ENCODE measurements at regions not wholly inside any gene's neighbourhood (a gene's known extent, or its start where the extent isn't known, plus 50 kb on each side); places are given as distances from the start of the nearest gene placed in this dataset.

DNA sequence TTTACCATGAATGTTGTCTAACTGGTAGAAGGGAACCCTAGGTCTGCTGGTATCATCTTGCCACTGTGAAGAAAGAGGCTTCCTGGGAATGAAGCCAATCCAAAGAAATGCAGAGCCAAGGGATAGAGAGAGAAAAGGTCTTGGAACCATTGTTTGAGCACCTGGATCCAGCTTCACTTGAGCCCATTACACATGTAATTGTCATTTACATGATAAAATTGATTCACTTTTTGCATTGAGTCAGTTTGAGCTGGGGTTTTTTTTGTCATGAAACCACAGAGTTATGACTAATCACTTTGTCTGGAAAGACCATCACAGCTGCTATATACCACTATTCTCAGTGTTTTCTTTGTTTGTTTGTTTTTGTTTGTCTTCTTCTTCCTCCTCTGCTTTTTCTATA lies 112.3 kb downstream of the CBLN4 start:
- TF ChIP-seq, protein P1, sequence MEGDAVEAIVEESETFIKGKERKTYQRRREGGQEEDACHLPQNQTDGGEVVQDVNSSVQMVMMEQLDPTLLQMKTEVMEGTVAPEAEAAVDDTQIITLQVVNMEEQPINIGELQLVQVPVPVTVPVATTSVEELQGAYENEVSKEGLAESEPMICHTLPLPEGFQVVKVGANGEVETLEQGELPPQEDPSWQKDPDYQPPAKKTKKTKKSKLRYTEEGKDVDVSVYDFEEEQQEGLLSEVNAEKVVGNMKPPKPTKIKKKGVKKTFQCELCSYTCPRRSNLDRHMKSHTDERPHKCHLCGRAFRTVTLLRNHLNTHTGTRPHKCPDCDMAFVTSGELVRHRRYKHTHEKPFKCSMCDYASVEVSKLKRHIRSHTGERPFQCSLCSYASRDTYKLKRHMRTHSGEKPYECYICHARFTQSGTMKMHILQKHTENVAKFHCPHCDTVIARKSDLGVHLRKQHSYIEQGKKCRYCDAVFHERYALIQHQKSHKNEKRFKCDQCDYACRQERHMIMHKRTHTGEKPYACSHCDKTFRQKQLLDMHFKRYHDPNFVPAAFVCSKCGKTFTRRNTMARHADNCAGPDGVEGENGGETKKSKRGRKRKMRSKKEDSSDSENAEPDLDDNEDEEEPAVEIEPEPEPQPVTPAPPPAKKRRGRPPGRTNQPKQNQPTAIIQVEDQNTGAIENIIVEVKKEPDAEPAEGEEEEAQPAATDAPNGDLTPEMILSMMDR (IDR thresholded peaks at IDR 0.05) = no peak
- no peak for TF ChIP-seq POLR2A (IDR thresholded peaks at IDR 0.05)
